ENCODE measurements at regions not wholly inside any gene's neighbourhood (a gene's known extent, or its start where the extent isn't known, plus 50 kb on each side); places are given as distances from the start of the nearest gene placed in this dataset.

- peak; percentile 99 for DNase-seq
These were observed 144.7 kb downstream of the SLC4A3 start for GRCh38 chr2:219772103-219772635.

- no peak for DNase-seq
These were observed 145.3 kb downstream of the SLC4A3 start for GRCh38 chr2:219772697-219773096.

GRCh38 chr2:219775506-219775905 lies 148.1 kb downstream of the SLC4A3 start:
- DNase-seq, result no peak

GRCh38 chr2:219777388-219777787 lies 150.0 kb downstream of the SLC4A3 start:
- DNase-seq, result no peak

- no peak for DNase-seq
These were observed 150.8 kb downstream of the SLC4A3 start for GRCh38 chr2:219778189-219778588.

- no peak for DNase-seq
These were observed 155.4 kb downstream of the SLC4A3 start for GRCh38 chr2:219782737-219783348.

- no peak for DNase-seq
These were observed 156.0 kb downstream of the SLC4A3 start for GRCh38 chr2:219783359-219783975.

- no peak for DNase-seq
These were observed 156.7 kb downstream of the SLC4A3 start for GRCh38 chr2:219784178-219784577.

- no peak for DNase-seq
These were observed 162.0 kb downstream of the SLC4A3 start for GRCh38 chr2:219789476-219789875.

- no peak for DNase-seq
These were observed 165.0 kb downstream of the SLC4A3 start for GRCh38 chr2:219792446-219792845.

GRCh38 chr2:219798430-219798829 lies 171.0 kb downstream of the SLC4A3 start:
- no peak for DNase-seq

GRCh38 chr2:219803294-219803693 lies 175.9 kb downstream of the SLC4A3 start:
- no peak for DNase-seq

GRCh38 chr2:219810895-219811294 lies 183.5 kb downstream of the SLC4A3 start:
- DNase-seq, result no peak

- DNase-seq, result no peak
These were observed 185.2 kb downstream of the SLC4A3 start for GRCh38 chr2:219812672-219813071.

- no peak for DNase-seq
These were observed 193.3 kb downstream of the SLC4A3 start for GRCh38 chr2:219820767-219821166.

- no peak for DNase-seq
These were observed 196.1 kb downstream of the SLC4A3 start for GRCh38 chr2:219823574-219823973.

- DNase-seq, result no peak
These were observed 197.6 kb downstream of the SLC4A3 start for GRCh38 chr2:219824996-219825395.

GRCh38 chr2:219828127-219828526 lies 200.7 kb downstream of the SLC4A3 start:
- DNase-seq, result no peak

GRCh38 chr2:219829667-219830352 lies 202.4 kb downstream of the SLC4A3 start:
- DNase-seq, result no peak

- DNase-seq, result no peak
These were observed 202.9 kb downstream of the SLC4A3 start for GRCh38 chr2:219830353-219830738.

GRCh38 chr2:219831957-219832356 lies 204.5 kb downstream of the SLC4A3 start:
- DNase-seq, result no peak

GRCh38 chr2:219832904-219833303 lies 205.5 kb downstream of the SLC4A3 start:
- no peak for DNase-seq

GRCh38 chr2:219835493-219835892 lies 208.1 kb downstream of the SLC4A3 start:
- no peak for DNase-seq

- no peak for DNase-seq
These were observed 209.3 kb downstream of the SLC4A3 start for GRCh38 chr2:219836647-219837177.
